ENCODE measurements at regions not wholly inside any gene's neighbourhood (a gene's known extent, or its start where the extent isn't known, plus 50 kb on each side); places are given as distances from the start of the nearest gene placed in this dataset.
A peak's percentile ranks its signal among the peaks of the same experiment; 100 is the strongest.

DNA sequence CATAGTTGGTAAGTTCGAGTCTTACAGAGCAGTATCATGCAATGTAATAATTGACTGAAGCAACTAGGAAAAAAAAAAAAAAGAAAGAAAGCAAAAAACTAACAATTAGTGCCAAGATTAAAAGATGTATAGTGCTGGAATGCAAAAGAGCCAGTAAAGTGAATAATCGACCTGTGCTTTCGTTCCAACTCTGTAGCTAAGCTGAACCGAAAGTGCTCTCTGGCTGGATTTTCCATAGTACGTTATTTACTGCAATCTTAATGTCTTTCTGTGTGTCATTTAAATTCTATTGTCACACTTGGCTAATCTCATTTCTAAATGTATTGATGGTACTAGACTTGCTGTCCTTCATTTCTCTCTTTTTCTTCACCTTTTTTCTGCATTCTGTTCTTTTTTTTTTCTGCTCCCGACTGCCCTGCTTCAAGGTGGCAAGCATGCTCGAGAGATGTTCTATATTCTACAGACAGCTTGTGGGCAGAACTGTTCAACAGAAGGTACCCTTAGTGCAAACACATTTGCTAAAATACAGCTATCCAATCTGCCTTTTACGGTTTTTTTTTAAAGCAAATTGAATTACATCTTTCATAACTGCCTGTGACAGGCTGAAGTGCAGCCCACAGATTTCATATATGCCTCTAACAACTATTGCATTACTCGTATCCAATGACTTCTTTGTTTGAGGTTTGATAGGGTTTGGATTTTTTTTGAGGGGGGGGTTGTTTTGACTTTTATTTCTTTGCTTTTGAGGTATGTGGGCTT is 204.2 kb upstream of the MTNR1B start:
- H2BK120ac ChIP-seq (ENCODE audit: low read depth, low read length, poor library complexity, severe bottlenecking): no peak overlapping the region
- no peak overlapping the region for H4K8ac ChIP-seq (replicated peaks; ENCODE audit: insufficient read length, low read depth, low read length)
- no peak overlapping the region for H4K91ac ChIP-seq (ENCODE audit: insufficient read length, low read depth, low read length)
- Mint-ChIP-seq H3K36me3 (ENCODE audit: insufficient read depth in 1 of 3, low read depth in 3 of 3) (peaks cover 0 to 6% (median 0%) of the 10 kb centered on the region in 3 experiments; a peak in 3 of 7 replicates), H3K27ac (peak overlapping the region; percentile 21 to 82 (median 73); a peak in 5 of 7 replicates), H3K4me3 (no peak overlapping the region; a peak in 1 of 5 replicates), H3K9me3 (no peaks in the 10 kb centered on the region), H3K4me1 (peaks cover 22 to 25% of the 10 kb centered on the region in 2 experiments), H3K27me3 (ENCODE audit: low read depth) (no peaks in the 10 kb centered on the region)
- no peak overlapping the region for H2AK5ac ChIP-seq (ENCODE audit: insufficient read length, low read length)
- no peak overlapping the region for H2AFZ ChIP-seq (ENCODE audit: low read length)
- H3K9me3 ChIP-seq (ENCODE audit: control insufficient read depth, low read depth, low read length): no peaks in the 10 kb centered on the region
- no peaks in the 10 kb centered on the region for H4K20me1 ChIP-seq (ENCODE audit: control insufficient read depth, insufficient read depth, insufficient read length)
- no peak for DNase-seq
- no peak overlapping the region for H4K5ac ChIP-seq (ENCODE audit: insufficient read length, low read depth, low read length)
- H2BK15ac ChIP-seq (ENCODE audit: low read depth, low read length): no peak overlapping the region
- no peak overlapping the region for H3K56ac ChIP-seq (ENCODE audit: insufficient read length, low read depth, low read length)
- no peak overlapping the region for H2BK20ac ChIP-seq (ENCODE audit: low read depth, low read length, poor library complexity, severe bottlenecking)
- no CpG with 5 or more reads among the region's 9 CpGs for WGBS (ENCODE audit: extremely low coverage, insufficient read length, low lambda C conversion rate)
- no peak overlapping the region for H3K9ac ChIP-seq (ENCODE audit: extremely low read depth, insufficient read length, low read length)
- no peak overlapping the region for H3T11ph ChIP-seq (ENCODE audit: low read length)
- no peaks in the 10 kb centered on the region for H3K79me1 ChIP-seq (ENCODE audit: insufficient read depth, low read depth, low read length, poor library complexity, severe bottlenecking)
- no peaks in the 10 kb centered on the region for H3K27me3 ChIP-seq (ENCODE audit: insufficient read depth, low read length)
- TF ChIP-seq, protein P1, sequence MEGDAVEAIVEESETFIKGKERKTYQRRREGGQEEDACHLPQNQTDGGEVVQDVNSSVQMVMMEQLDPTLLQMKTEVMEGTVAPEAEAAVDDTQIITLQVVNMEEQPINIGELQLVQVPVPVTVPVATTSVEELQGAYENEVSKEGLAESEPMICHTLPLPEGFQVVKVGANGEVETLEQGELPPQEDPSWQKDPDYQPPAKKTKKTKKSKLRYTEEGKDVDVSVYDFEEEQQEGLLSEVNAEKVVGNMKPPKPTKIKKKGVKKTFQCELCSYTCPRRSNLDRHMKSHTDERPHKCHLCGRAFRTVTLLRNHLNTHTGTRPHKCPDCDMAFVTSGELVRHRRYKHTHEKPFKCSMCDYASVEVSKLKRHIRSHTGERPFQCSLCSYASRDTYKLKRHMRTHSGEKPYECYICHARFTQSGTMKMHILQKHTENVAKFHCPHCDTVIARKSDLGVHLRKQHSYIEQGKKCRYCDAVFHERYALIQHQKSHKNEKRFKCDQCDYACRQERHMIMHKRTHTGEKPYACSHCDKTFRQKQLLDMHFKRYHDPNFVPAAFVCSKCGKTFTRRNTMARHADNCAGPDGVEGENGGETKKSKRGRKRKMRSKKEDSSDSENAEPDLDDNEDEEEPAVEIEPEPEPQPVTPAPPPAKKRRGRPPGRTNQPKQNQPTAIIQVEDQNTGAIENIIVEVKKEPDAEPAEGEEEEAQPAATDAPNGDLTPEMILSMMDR (conservative IDR thresholded peaks at IDR 0.05): no peak
- H3K23ac ChIP-seq (ENCODE audit: insufficient read length, low read depth, low read length): no peak overlapping the region
- H3K4me1 ChIP-seq (ENCODE audit: insufficient read depth, low read length): no peaks in the 10 kb centered on the region
- H3K79me2 ChIP-seq (ENCODE audit: insufficient read depth, low read length): no peaks in the 10 kb centered on the region
- H3K4me2 ChIP-seq (ENCODE audit: insufficient read depth, insufficient read length, low read length): no peak overlapping the region
- no peak overlapping the region for H2BK5ac ChIP-seq (ENCODE audit: insufficient read length, low read length)
- no peak overlapping the region for H3K27ac ChIP-seq (ENCODE audit: insufficient read length, low read depth, low read length)
- H2BK12ac ChIP-seq (ENCODE audit: insufficient read length, low read depth, low read length): no peak overlapping the region
- H3K23me2 ChIP-seq (ENCODE audit: insufficient read length, low read depth, low read length, poor library complexity, severe bottlenecking): no peaks in the 10 kb centered on the region
- H3K18ac ChIP-seq (ENCODE audit: insufficient read length, low read depth, low read length): no peak overlapping the region
- no peak overlapping the region for H3K4ac ChIP-seq (ENCODE audit: low read depth, low read length)
- no peak overlapping the region for H3K14ac ChIP-seq (ENCODE audit: insufficient read depth, low read length)
